Prostate gland (tissue), 2 donors: ENCODE measurements at regions not wholly inside any gene's neighbourhood (a gene's known extent, or its start where the extent isn't known, plus 50 kb on each side); places are given as distances from the start of the nearest gene placed in this dataset.

ENCODE experiments used
- DNase-seq: peaks from one replicate; pipeline ENCODE4 v3.0.0-alpha.2; 2019; ENCODE audit warnings: low spot score
- H3K27ac ChIP-seq, 2 donors: fragments of 200-600 bp; sonication (generic); 2 replicates each; pipeline ENCODE4 v1.5.1; 2017 to 2019
- H3K27me3 ChIP-seq: fragments of 200-600 bp; sonication (generic); replicated peaks from 2 replicates; pipeline ENCODE4 v1.5.1; 2019; ENCODE audit not compliant: insufficient read depth
- H3K36me3 ChIP-seq, 2 donors: fragments of 200-600 bp; sonication (generic); 1 replicate in 1 of 2; 2 replicates in 1 of 2; pipeline versions ENCODE4 v1.5.1 to v1.8.1; 2017 to 2019
- H3K4me1 ChIP-seq: fragments of 200-600 bp; sonication (generic); replicated peaks from 2 replicates; pipeline ENCODE4 v1.5.1; 2019
- H3K4me3 ChIP-seq, 2 donors: fragments of 200-600 bp; sonication (generic); 2 replicates each; pipeline ENCODE4 v1.5.1; 2017 to 2019
- H3K9me3 ChIP-seq: fragments of 200-600 bp; sonication (generic); 2 replicates; pipeline ENCODE4 v1.5.1; 2017
- CTCF ChIP-seq, 4 experiments: fragments of 200-600 bp in 2 of 4; fragments of 450-650 bp in 2 of 4; sonication (generic) in 2 of 4; IDR thresholded peaks; 1 replicate in 3 of 4; 2 replicates in 1 of 4; pipeline ENCODE4 v1.5.1; 2016 to 2019; ENCODE audit warnings: antibody characterized with exemption in 4 of 4, mild to moderate bottlenecking in 2 of 4, moderate library complexity in 2 of 4
- POLR2A ChIP-seq: fragments of 450-650 bp; IDR thresholded peaks from one replicate; pipeline ENCODE4 v1.6.1; 2016; ENCODE audit warnings: antibody characterized with exemption, mild to moderate bottlenecking
- POLR2AphosphoS5 ChIP-seq: sonication (generic); formaldehyde crosslinking; IDR thresholded peaks from one replicate; pipeline ENCODE4 v1.6.1; 2017; ENCODE audit warnings: antibody characterized with exemption
- WGBS: methylation state at CpG from one replicate; pipeline ENCODE4 v1.1.5; 2018; 5-methylcytosine and 5-hydroxymethylcytosine counted together
- intact Hi-C: fragments of 100-400 bp; cut with DNase I; formaldehyde crosslinking; loops from one replicate; pipeline ENCODE4 v1.14.2; 2022

- DNase-seq, result no peak
- Histone ChIP-seq H3K27me3 (no peaks in the 10 kb centered on the region), H3K9me3 (no peaks in the 10 kb centered on the region), H3K36me3 (no peaks in the 10 kb centered on the region), H3K27ac (no peak overlapping the region), H3K4me1 (no peaks in the 10 kb centered on the region), H3K4me3 (no peak overlapping the region)
- intact Hi-C loops, result no loop called here
- 81% methylated on average over 1 of the region's 1 CpG for WGBS
- TF ChIP-seq CTCF (IDR thresholded peaks at IDR 0.05) (no peak), POLR2AphosphoS5 (no peak), POLR2A (no peak)
These were observed 616.2 kb downstream of the RWDD3 start for GRCh38 chr1:95850165-95850649.

- H3K4me1 ChIP-seq, result no peaks in the 10 kb centered on the region
- H3K27me3 ChIP-seq, result no peaks in the 10 kb centered on the region
- no peak overlapping the region for H3K4me3 ChIP-seq
- TF ChIP-seq POLR2A (no peak), POLR2AphosphoS5 (no peak), CTCF (IDR thresholded peaks at IDR 0.05) (no peak)
- no peak overlapping the region for H3K27ac ChIP-seq
- no peaks in the 10 kb centered on the region for H3K9me3 ChIP-seq
- no peaks in the 10 kb centered on the region for H3K36me3 ChIP-seq
- DNase-seq, result no peak
- intact Hi-C loops, result no loop called here
- WGBS, result 74% methylated on average over 3 of the region's 3 CpGs
These were observed 616.8 kb downstream of the RWDD3 start for GRCh38 chr1:95850763-95851162.

GRCh38 chr1:95852483-95853070, 618.6 kb downstream of the RWDD3 start:
- no peak for DNase-seq
- 77% methylated on average over 7 of the region's 7 CpGs for WGBS
- TF ChIP-seq POLR2AphosphoS5, result no peak
- no peak for TF ChIP-seq POLR2A
- TF ChIP-seq CTCF (IDR thresholded peaks at IDR 0.05), result no peak
- no peaks in the 10 kb centered on the region for H3K27me3 ChIP-seq
- H3K4me1 ChIP-seq, result no peaks in the 10 kb centered on the region
- no peaks in the 10 kb centered on the region for H3K36me3 ChIP-seq
- intact Hi-C loops, result no loop called here
- no peaks in the 10 kb centered on the region for H3K9me3 ChIP-seq
- H3K4me3 ChIP-seq, result no peak overlapping the region
- no peak overlapping the region for H3K27ac ChIP-seq

- H3K4me3 ChIP-seq, result no peak overlapping the region
- H3K27ac ChIP-seq, result no peak overlapping the region
- H3K27me3 ChIP-seq, result no peaks in the 10 kb centered on the region
- TF ChIP-seq CTCF (IDR thresholded peaks at IDR 0.05) (no peak), POLR2AphosphoS5 (no peak), POLR2A (no peak)
- intact Hi-C loops, result no loop called here
- DNase-seq, result no peak
- no peaks in the 10 kb centered on the region for H3K4me1 ChIP-seq
- H3K9me3 ChIP-seq, result no peaks in the 10 kb centered on the region
- H3K36me3 ChIP-seq, result no peaks in the 10 kb centered on the region
- WGBS, result 69% methylated on average over 4 of the region's 4 CpGs
These were observed 620.4 kb downstream of the RWDD3 start for GRCh38 chr1:95854457-95854856.

- Histone ChIP-seq H3K4me3 (no peak overlapping the region), H3K9me3 (no peaks in the 10 kb centered on the region), H3K36me3 (no peaks in the 10 kb centered on the region), H3K4me1 (no peaks in the 10 kb centered on the region), H3K27me3 (no peaks in the 10 kb centered on the region), H3K27ac (no peak overlapping the region)
- DNase-seq, result no peak
- WGBS, result 83% methylated on average over 2 of the region's 2 CpGs
- intact Hi-C loops, result no loop called here
- TF ChIP-seq POLR2AphosphoS5 (no peak), CTCF (IDR thresholded peaks at IDR 0.05) (no peak), POLR2A (no peak)
These were observed 629.1 kb downstream of the RWDD3 start for GRCh38 chr1:95863086-95863485.
